Erythroblast (primary cell): ENCODE measurements at regions not wholly inside any gene's neighbourhood (a gene's known extent, or its start where the extent isn't known, plus 50 kb on each side); places are given as distances from the start of the nearest gene placed in this dataset.

ENCODE experiments used
- GATA1 ChIP-seq: IDR thresholded peaks from 2 replicates; pipeline ENCODE4 v1.6.1; 2011; ENCODE audit warnings: low read depth, mild to moderate bottlenecking, control low read depth, low read length, moderate library complexity
- POLR2A ChIP-seq: IDR thresholded peaks from 2 replicates; pipeline ENCODE4 v1.6.1; 2011; ENCODE audit warnings: mild to moderate bottlenecking, low read length

GRCh38 chr11:90448256-90448655, 225.4 kb upstream of the CHORDC1 start:
- TF ChIP-seq POLR2A (no peak), GATA1 (no peak)
